ENCODE measurements at regions not wholly inside any gene's neighbourhood (a gene's known extent, or its start where the extent isn't known, plus 50 kb on each side); places are given as distances from the start of the nearest gene placed in this dataset.

GRCh38 chr6:167558246-167559177 is 233.6 kb downstream of the TTLL2 start:
- TF ChIP-seq CTCF (IDR thresholded peaks at IDR 0.05) (no peak), ZFX (IDR thresholded peaks at IDR 0.05; ENCODE audit: borderline replicate concordance) (no peak)
